Gastrocnemius medialis (tissue), 4 donors: ENCODE measurements at regions not wholly inside any gene's neighbourhood (a gene's known extent, or its start where the extent isn't known, plus 50 kb on each side); places are given as distances from the start of the nearest gene placed in this dataset.

Experiments
- POLR2A ChIP-seq, 2 donors: fragments of 450-650 bp; IDR thresholded peaks; one replicate each; pipeline ENCODE4 v1.6.1; 2017; ENCODE audit warnings: antibody characterized with exemption in 2 of 2, mild to moderate bottlenecking in 2 of 2, moderate library complexity in 2 of 2
- TF ChIP-seq, protein P1 (sequence below), 5 experiments: fragments of 450-650 bp in 3 of 5; fragments of 200-600 bp in 2 of 5; sonication (generic) in 2 of 5; IDR thresholded peaks in 4 of 5; conservative IDR thresholded peaks in 1 of 5; 1 replicate in 4 of 5; 2 replicates in 1 of 5; pipeline ENCODE4 v1.5.1; 2016 to 2019; ENCODE audit warnings: antibody characterized with exemption in 5 of 5, mild to moderate bottlenecking in 3 of 5, moderate library complexity in 3 of 5

DNA sequence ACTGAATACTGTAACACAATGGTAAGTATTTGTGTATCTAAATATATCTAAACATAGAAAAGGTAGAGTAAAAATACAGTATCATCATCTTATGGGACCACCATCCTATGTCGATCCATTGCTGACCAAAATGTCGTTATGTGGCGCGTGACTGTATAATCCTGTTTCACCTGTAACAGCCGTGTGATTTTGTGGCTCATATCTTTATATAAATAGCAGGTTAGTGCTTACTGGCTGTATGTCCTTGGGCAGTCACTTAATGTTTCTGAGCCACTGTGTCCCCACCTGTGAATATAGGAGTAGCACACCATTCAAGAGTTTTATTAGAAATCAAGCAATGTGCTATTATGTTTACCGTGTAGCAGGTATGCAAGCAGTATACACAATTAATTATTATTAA is 226.2 kb upstream of the FAT1 start:
- TF ChIP-seq POLR2A (IDR thresholded peaks at IDR 0.05), result no peak
- TF ChIP-seq, protein P1, sequence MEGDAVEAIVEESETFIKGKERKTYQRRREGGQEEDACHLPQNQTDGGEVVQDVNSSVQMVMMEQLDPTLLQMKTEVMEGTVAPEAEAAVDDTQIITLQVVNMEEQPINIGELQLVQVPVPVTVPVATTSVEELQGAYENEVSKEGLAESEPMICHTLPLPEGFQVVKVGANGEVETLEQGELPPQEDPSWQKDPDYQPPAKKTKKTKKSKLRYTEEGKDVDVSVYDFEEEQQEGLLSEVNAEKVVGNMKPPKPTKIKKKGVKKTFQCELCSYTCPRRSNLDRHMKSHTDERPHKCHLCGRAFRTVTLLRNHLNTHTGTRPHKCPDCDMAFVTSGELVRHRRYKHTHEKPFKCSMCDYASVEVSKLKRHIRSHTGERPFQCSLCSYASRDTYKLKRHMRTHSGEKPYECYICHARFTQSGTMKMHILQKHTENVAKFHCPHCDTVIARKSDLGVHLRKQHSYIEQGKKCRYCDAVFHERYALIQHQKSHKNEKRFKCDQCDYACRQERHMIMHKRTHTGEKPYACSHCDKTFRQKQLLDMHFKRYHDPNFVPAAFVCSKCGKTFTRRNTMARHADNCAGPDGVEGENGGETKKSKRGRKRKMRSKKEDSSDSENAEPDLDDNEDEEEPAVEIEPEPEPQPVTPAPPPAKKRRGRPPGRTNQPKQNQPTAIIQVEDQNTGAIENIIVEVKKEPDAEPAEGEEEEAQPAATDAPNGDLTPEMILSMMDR (IDR thresholded peaks at IDR 0.05 in 4 of 5, conservative IDR thresholded peaks at IDR 0.05 in 1 of 5), result no peak
